GM10847 (cell line): ENCODE measurements at regions not wholly inside any gene's neighbourhood (a gene's known extent, or its start where the extent isn't known, plus 50 kb on each side); places are given as distances from the start of the nearest gene placed in this dataset.

Experiments used
- POLR2A ChIP-seq: IDR thresholded peaks from 2 replicates; pipeline ENCODE4 v1.6.1; 2011; ENCODE audit not compliant: insufficient read length; ENCODE audit errors: extremely low read depth

GRCh38 chr1:25023826-25024225 is 93.8 kb upstream of the RUNX3 start:
- no peak for TF ChIP-seq POLR2A

- no peak for TF ChIP-seq POLR2A
Measured at GRCh38 chr1:25023190-25023578, 93.1 kb upstream of the RUNX3 start.

GRCh38 chr1:25022361-25023189 is 92.5 kb upstream of the RUNX3 start:
- peak; percentile 33 for TF ChIP-seq POLR2A

GRCh38 chr1:25021591-25022215 is 91.6 kb upstream of the RUNX3 start:
- TF ChIP-seq POLR2A, result no peak

GRCh38 chr1:25020851-25021590 is 90.9 kb upstream of the RUNX3 start:
- TF ChIP-seq POLR2A, result no peak

GRCh38 chr1:25020173-25020845 is 90.2 kb upstream of the RUNX3 start:
- no peak for TF ChIP-seq POLR2A

GRCh38 chr1:25019337-25020172 is 89.5 kb upstream of the RUNX3 start:
- peak; percentile 44 for TF ChIP-seq POLR2A

- TF ChIP-seq POLR2A, result no peak
Measured at GRCh38 chr1:25018943-25019336, 88.9 kb upstream of the RUNX3 start.

- no peak for TF ChIP-seq POLR2A
Measured at GRCh38 chr1:25018110-25018735, 88.1 kb upstream of the RUNX3 start.

- TF ChIP-seq POLR2A, result no peak
Measured at GRCh38 chr1:25017436-25018109, 87.5 kb upstream of the RUNX3 start.

GRCh38 chr1:25012966-25013962 is 83.2 kb upstream of the RUNX3 start:
- TF ChIP-seq POLR2A, result no peak

- no peak for TF ChIP-seq POLR2A
Measured at GRCh38 chr1:25011943-25012638, 82.0 kb upstream of the RUNX3 start.

GRCh38 chr1:25011275-25011674 is 81.2 kb upstream of the RUNX3 start:
- no peak for TF ChIP-seq POLR2A
